Caco-2 (cell line): ENCODE measurements at regions not wholly inside any gene's neighbourhood (a gene's known extent, or its start where the extent isn't known, plus 50 kb on each side); places are given as distances from the start of the nearest gene placed in this dataset.

Experiments
- BruUV-seq: library from RNA; stranded (reverse); fragments of 400-500 nt; replicated peaks from 2 replicates; lab custom pipeline; 2021; lab: Mats Ljungman, UMichigan
- CTCF ChIA-PET: fragments of 300-600 bp; sonication (Branson Sonifier 250); formaldehyde crosslinking; loops from one replicate; lab custom pipeline; 2022; ENCODE audit warnings: antibody characterized with exemption; lab: Charles Lee
- POLR2A ChIA-PET: fragments of 300-600 bp; sonication (Branson Sonifier 250); formaldehyde crosslinking; loops from one replicate; lab custom pipeline; 2022; ENCODE audit warnings: antibody characterized with exemption; lab: Charles Lee
- DNase-seq, 2 experiments: peaks; one replicate each; pipeline versions ENCODE4 v3.0.0 to v3.0.0-alpha.2; 2020 to 2022
- H3K27me3 ChIP-seq: replicated peaks from 2 replicates; pipeline ENCODE4 v1.6.0; 2011; ENCODE audit warnings: low read length; ENCODE audit not compliant: control insufficient read depth, insufficient read depth
- H3K36me3 ChIP-seq: 2 replicates; pipeline ENCODE4 v1.5.1; 2011; ENCODE audit warnings: low read length; ENCODE audit not compliant: control insufficient read depth, insufficient read depth
- H3K4me1 ChIP-seq: fragments of 250-450 bp; sonication (Bioruptor Pico); 2 replicates; pipeline ENCODE4 v1.5.1; 2020; ENCODE audit warnings: mild to moderate bottlenecking
- H3K4me3 ChIP-seq: 2 replicates; pipeline ENCODE4 v1.5.1; 2011; ENCODE audit warnings: low read depth, mild to moderate bottlenecking, control low read depth, low read length
- H3K9me3 ChIP-seq: fragments of 250-450 bp; sonication (Bioruptor Pico); 2 replicates; pipeline ENCODE4 v1.5.1; 2020; ENCODE audit warnings: mild to moderate bottlenecking, moderate library complexity
- H3K27ac Mint-ChIP-seq: one replicate; pipeline ENCODE4 v1.8.0; 2022; ENCODE audit warnings: mixed read lengths; ENCODE audit not compliant: unreplicated experiment
- H3K27me3 Mint-ChIP-seq: one replicate; pipeline ENCODE4 v1.8.0; 2022; ENCODE audit warnings: mixed read lengths; ENCODE audit not compliant: insufficient read depth, unreplicated experiment
- H3K36me3 Mint-ChIP-seq: one replicate; pipeline ENCODE4 v1.8.0; 2022; ENCODE audit warnings: mild to moderate bottlenecking, mixed read lengths; ENCODE audit not compliant: insufficient read depth, unreplicated experiment
- H3K4me1 Mint-ChIP-seq: one replicate; pipeline ENCODE4 v1.8.0; 2022; ENCODE audit warnings: low read depth, mixed read lengths; ENCODE audit not compliant: unreplicated experiment
- H3K4me3 Mint-ChIP-seq: one replicate; pipeline ENCODE4 v1.8.0; 2022; ENCODE audit warnings: mild to moderate bottlenecking, moderate library complexity, mixed read lengths; ENCODE audit not compliant: unreplicated experiment
- H3K9me3 Mint-ChIP-seq: one replicate; pipeline ENCODE4 v1.8.0; 2022; ENCODE audit warnings: mixed read lengths; ENCODE audit not compliant: unreplicated experiment
- CTCF ChIP-seq, 2 experiments: fragments of 200-600 bp in 1 of 2; IDR thresholded peaks; 1 replicate in 1 of 2; 2 replicates in 1 of 2; pipeline versions ENCODE4 v1.5.1 to v1.8.0; 2011 to 2022; ENCODE audit warnings: antibody characterized with exemption in 1 of 2, control low read depth in 1 of 2, inconsistent platforms in 1 of 2, low read depth in 1 of 2, low read length in 1 of 2, mild to moderate bottlenecking in 1 of 2, moderate library complexity in 1 of 2; ENCODE audit not compliant: insufficient read depth in 1 of 2, severe bottlenecking in 1 of 2, unreplicated experiment in 1 of 2
- intact Hi-C: fragments of 100-400 bp; cut with micrococcal nuclease; formaldehyde crosslinking; loops from one replicate; pipeline ENCODE4 v1.10.0; 2022; ENCODE audit not compliant: unreplicated experiment

GRCh38 chr6:49225471-49225870, 237.6 kb downstream of the MMUT start:
- H3K36me3 Mint-ChIP-seq = no peaks in the 10 kb centered on the region
- no peak overlapping the region for H3K27ac Mint-ChIP-seq
- Histone ChIP-seq H3K27me3 (no peaks in the 10 kb centered on the region), H3K4me3 (no peak overlapping the region), H3K4me1 (no peaks in the 10 kb centered on the region), H3K9me3 (no peaks in the 10 kb centered on the region), H3K36me3 (no peaks in the 10 kb centered on the region)
- no peaks in the 10 kb centered on the region for H3K27me3 Mint-ChIP-seq
- no peaks in the 10 kb centered on the region for H3K9me3 Mint-ChIP-seq
- ChIA-PET CTCF (interaction anchor here (0.7 kb wide), 1 partner anchor 35 kb away, joined by 3 read pairs; no protein-coding TSS in a partner anchor), POLR2A (no interaction called here)
- TF ChIP-seq CTCF (IDR thresholded peaks at IDR 0.05; ENCODE audit: insufficient read depth in 1 of 2, low read depth in 1 of 2, low read length in 1 of 2, severe bottlenecking in 1 of 2, unreplicated experiment in 1 of 2) = no peak
- no peaks in the 10 kb centered on the region for H3K4me1 Mint-ChIP-seq
- DNase-seq = no peak
- no TSS peak for BruUV-seq
- intact Hi-C loops = no loop called here
- H3K4me3 Mint-ChIP-seq = no peak overlapping the region

GRCh38 chr6:49220293-49220692, 242.8 kb downstream of the MMUT start:
- Mint-ChIP-seq H3K4me3 (no peak overlapping the region), H3K9me3 (peaks cover 10% of the 10 kb centered on the region), H3K27ac (no peak overlapping the region), H3K27me3 (no peaks in the 10 kb centered on the region), H3K4me1 (no peaks in the 10 kb centered on the region), H3K36me3 (no peaks in the 10 kb centered on the region)
- ChIA-PET CTCF (no interaction called here), POLR2A (no interaction called here)
- Histone ChIP-seq H3K9me3 (no peaks in the 10 kb centered on the region), H3K4me3 (no peak overlapping the region), H3K36me3 (no peaks in the 10 kb centered on the region), H3K27me3 (no peaks in the 10 kb centered on the region), H3K4me1 (no peaks in the 10 kb centered on the region)
- DNase-seq = no peak
- BruUV-seq = no TSS peak
- no peak for TF ChIP-seq CTCF (IDR thresholded peaks at IDR 0.05; ENCODE audit: insufficient read depth in 1 of 2, low read depth in 1 of 2, low read length in 1 of 2, severe bottlenecking in 1 of 2, unreplicated experiment in 1 of 2)
- intact Hi-C loops = no loop called here

DNA sequence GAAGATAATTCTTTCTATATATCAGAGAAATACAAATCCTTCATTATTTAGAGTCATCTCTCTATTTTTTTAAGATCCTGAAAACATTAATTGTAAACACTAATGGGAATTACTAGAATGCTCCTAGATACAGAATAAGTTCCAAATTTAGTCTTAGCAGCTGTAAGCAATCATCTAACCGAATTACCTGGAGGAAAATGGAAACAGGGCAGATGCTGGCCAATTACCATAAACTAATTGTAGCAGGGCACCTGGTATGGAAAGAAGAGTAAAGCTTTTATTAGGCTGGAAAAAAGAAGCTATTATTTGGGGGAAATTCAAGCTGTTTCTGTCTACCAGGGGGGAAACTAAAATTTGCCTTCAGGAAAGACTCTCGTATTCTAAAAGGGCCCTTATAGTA, 257.5 kb downstream of the MMUT start:
- Mint-ChIP-seq H3K4me3 (no peak overlapping the region), H3K4me1 (no peaks in the 10 kb centered on the region)
- H3K4me3 ChIP-seq = no peak overlapping the region

More for the DNA sequence above, 257.5 kb downstream of the MMUT start:
- TF ChIP-seq CTCF (IDR thresholded peaks at IDR 0.05; ENCODE audit: insufficient read depth in 1 of 2, low read depth in 1 of 2, low read length in 1 of 2, severe bottlenecking in 1 of 2, unreplicated experiment in 1 of 2) = no peak
- ChIA-PET POLR2A (no interaction called here), CTCF (no interaction called here)
- H3K4me1 ChIP-seq = no peaks in the 10 kb centered on the region
- Mint-ChIP-seq H3K27me3 (peaks cover 2% of the 10 kb centered on the region), H3K36me3 (no peaks in the 10 kb centered on the region), H3K27ac (no peak overlapping the region), H3K9me3 (peaks cover 14% of the 10 kb centered on the region)
- DNase-seq = no peak
- H3K27me3 ChIP-seq = no peaks in the 10 kb centered on the region
- H3K9me3 ChIP-seq = no peaks in the 10 kb centered on the region
- intact Hi-C loops = no loop called here
- no TSS peak for BruUV-seq
- H3K36me3 ChIP-seq = no peaks in the 10 kb centered on the region
